DND-41 (cell line): ENCODE measurements at regions not wholly inside any gene's neighbourhood (a gene's known extent, or its start where the extent isn't known, plus 50 kb on each side); places are given as distances from the start of the nearest gene placed in this dataset.

Experiments
- ATAC-seq: fragments of 200-7000 bp; cut with Tn5 transposase; 3 replicates; pipeline ENCODE4 v1.9.1; 2021; ENCODE audit warnings: low read depth; ENCODE audit not compliant: insufficient read depth
- DNase-seq: peaks from one replicate; pipeline ENCODE4 v3.0.0-alpha.2; 2020
- H2AFZ ChIP-seq: 2 replicates; pipeline ENCODE4 v1.6.0; 2012; ENCODE audit warnings: low read depth, low read length
- H3K27ac ChIP-seq: 2 replicates; pipeline ENCODE4 v1.5.1; 2012; ENCODE audit warnings: low read length, inconsistent platforms
- H3K27me3 ChIP-seq: fragments of 200-600 bp; sonication (generic); 2 replicates; pipeline ENCODE4 v1.6.0; 2012; ENCODE audit warnings: low read length, mild to moderate bottlenecking, inconsistent platforms; ENCODE audit not compliant: insufficient read depth, poor library complexity
- H3K36me3 ChIP-seq: 2 replicates; pipeline ENCODE4 v1.5.1; 2012; ENCODE audit warnings: low read length, inconsistent platforms; ENCODE audit not compliant: insufficient read depth
- H3K4me1 ChIP-seq: 2 replicates; pipeline ENCODE4 v1.5.1; 2012; ENCODE audit warnings: mild to moderate bottlenecking, low read length; ENCODE audit not compliant: insufficient read depth
- H3K4me2 ChIP-seq: 2 replicates; pipeline ENCODE4 v1.6.0; 2012; ENCODE audit warnings: mild to moderate bottlenecking, moderate library complexity, low read length, inconsistent platforms; ENCODE audit not compliant: insufficient read depth
- H3K4me3 ChIP-seq, 2 experiments: fragments of 200-600 bp in 1 of 2; shearing (Covaris generic) in 1 of 2; 2 replicates each; pipeline ENCODE4 v1.5.1; 2012 to 2016; ENCODE audit warnings: inconsistent platforms in 2 of 2, low read length in 2 of 2, mild to moderate bottlenecking in 2 of 2, low read depth in 1 of 2, moderate library complexity in 1 of 2
- H3K79me2 ChIP-seq: 2 replicates; pipeline ENCODE4 v1.6.0; 2012; ENCODE audit warnings: low read length, inconsistent platforms; ENCODE audit not compliant: insufficient read depth
- H3K9ac ChIP-seq: 2 replicates; pipeline ENCODE4 v1.6.0; 2012; ENCODE audit warnings: low read depth, mild to moderate bottlenecking, inconsistent platforms, low read length, moderate library complexity
- H3K9me3 ChIP-seq: 2 replicates; pipeline ENCODE4 v1.5.1; 2012; ENCODE audit warnings: low read length, moderate library complexity, mild to moderate bottlenecking, inconsistent platforms; ENCODE audit not compliant: insufficient read depth, severe bottlenecking
- H4K20me1 ChIP-seq: 2 replicates; pipeline ENCODE4 v1.6.0; 2012; ENCODE audit warnings: low read length; ENCODE audit not compliant: insufficient read depth
- CTCF ChIP-seq: IDR thresholded peaks from 2 replicates; pipeline ENCODE4 v1.5.1; 2012; ENCODE audit warnings: borderline replicate concordance, low read length, moderate library complexity, mild to moderate bottlenecking; ENCODE audit not compliant: poor library complexity, severe bottlenecking; ENCODE audit errors: extremely low read depth
- EZH2 ChIP-seq: IDR thresholded peaks from 3 replicates; pipeline ENCODE4 v1.6.1; 2012; ENCODE audit warnings: borderline replicate concordance, low read depth, mild to moderate bottlenecking, moderate library complexity, low read length, inconsistent platforms; ENCODE audit not compliant: severe bottlenecking

GRCh38 chrX:98646351-98646750 is 1762.6 kb downstream of the RPA4 start:
- no peaks in the 10 kb centered on the region for H3K79me2 ChIP-seq
- H4K20me1 ChIP-seq, result no peaks in the 10 kb centered on the region
- H3K4me1 ChIP-seq, result no peaks in the 10 kb centered on the region
- no peak overlapping the region for H3K4me2 ChIP-seq
- no peaks in the 10 kb centered on the region for H3K9me3 ChIP-seq
- no peak overlapping the region for H3K4me3 ChIP-seq
- H3K27me3 ChIP-seq, result no peaks in the 10 kb centered on the region
- DNase-seq, result no peak
- H3K36me3 ChIP-seq, result no peaks in the 10 kb centered on the region
- H2AFZ ChIP-seq, result no peak overlapping the region
- no peak overlapping the region for H3K9ac ChIP-seq
- no peak overlapping the region for H3K27ac ChIP-seq
- no peak for ATAC-seq
- TF ChIP-seq CTCF (no peak), EZH2 (no peak)

- TF ChIP-seq CTCF (no peak), EZH2 (no peak)
- no peaks in the 10 kb centered on the region for H3K27me3 ChIP-seq
- no peaks in the 10 kb centered on the region for H3K36me3 ChIP-seq
- no peak overlapping the region for H3K4me3 ChIP-seq
- ATAC-seq (no peak), DNase-seq (no peak)
- H3K9me3 ChIP-seq, result no peaks in the 10 kb centered on the region
- H3K79me2 ChIP-seq, result no peaks in the 10 kb centered on the region
- H4K20me1 ChIP-seq, result no peaks in the 10 kb centered on the region
- no peak overlapping the region for H3K4me2 ChIP-seq
- H3K9ac ChIP-seq, result no peak overlapping the region
- no peaks in the 10 kb centered on the region for H3K4me1 ChIP-seq
- H3K27ac ChIP-seq, result no peak overlapping the region
- no peak overlapping the region for H2AFZ ChIP-seq
Measured at GRCh38 chrX:98654565-98654964, 1755.5 kb downstream of the PCDH19 start.
